ENCODE measurements at regions not wholly inside any gene's neighbourhood (a gene's known extent, or its start where the extent isn't known, plus 50 kb on each side); places are given as distances from the start of the nearest gene placed in this dataset.

- no peaks in the 10 kb centered on the region for H3K9me3 ChIP-seq
- H3K4me1 ChIP-seq = no peaks in the 10 kb centered on the region
- no peak for TF ChIP-seq CTCF (IDR thresholded peaks at IDR 0.05; ENCODE audit: low read depth, low read length)
- H3K27me3 ChIP-seq = no peaks in the 10 kb centered on the region
- no peaks in the 10 kb centered on the region for H3K36me3 ChIP-seq
- H3K4me3 ChIP-seq (ENCODE audit: low read depth, low read length) = no peak overlapping the region
- DNase-seq = no peak
Measured at GRCh38 chr16:22664132-22664531, 149.8 kb upstream of the HS3ST2 start.

GRCh38 chr16:22664561-22664997 is 149.4 kb upstream of the HS3ST2 start:
- no peak overlapping the region for H3K4me3 ChIP-seq (ENCODE audit: low read depth, low read length)
- H3K27me3 ChIP-seq = no peaks in the 10 kb centered on the region
- TF ChIP-seq CTCF (IDR thresholded peaks at IDR 0.05; ENCODE audit: low read depth, low read length) = no peak
- DNase-seq = no peak
- no peaks in the 10 kb centered on the region for H3K4me1 ChIP-seq
- H3K36me3 ChIP-seq = no peaks in the 10 kb centered on the region
- H3K9me3 ChIP-seq = no peaks in the 10 kb centered on the region

DNA sequence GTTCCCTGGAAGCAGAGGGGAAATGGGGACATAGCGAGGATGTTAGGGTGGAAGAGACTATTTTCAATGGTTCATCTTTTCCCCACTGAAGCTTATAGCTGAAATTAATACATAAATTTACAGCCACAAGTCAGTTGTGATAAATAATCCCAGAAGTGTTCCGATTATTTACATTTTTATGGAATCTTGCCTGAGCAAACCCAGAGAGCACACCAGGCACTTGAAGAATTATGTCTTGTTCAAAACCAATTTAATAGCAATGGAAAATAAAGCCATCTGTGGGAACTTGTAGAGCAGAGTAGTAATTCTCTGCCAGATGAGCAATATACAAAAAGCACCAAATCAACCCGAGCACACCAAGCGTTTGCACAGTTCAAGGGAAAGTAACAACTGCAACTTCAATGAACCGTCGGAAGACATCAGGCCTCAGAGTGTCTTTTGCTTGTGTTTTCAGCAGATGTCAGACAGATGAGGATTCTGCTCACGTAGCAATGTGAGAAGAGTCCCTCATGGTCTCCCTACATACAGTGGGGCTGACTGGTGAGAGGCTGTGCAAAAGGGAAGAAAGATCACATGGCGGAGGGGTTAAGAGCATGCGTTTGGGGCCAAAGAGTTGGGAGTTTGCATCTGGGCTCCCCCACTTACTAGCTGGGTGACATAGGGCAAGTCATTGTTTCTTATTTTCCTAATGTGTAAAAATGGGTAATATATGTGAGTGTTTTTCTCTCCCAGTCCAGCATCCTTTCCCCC is 148.7 kb upstream of the HS3ST2 start:
- no peak overlapping the region for H3K4me3 ChIP-seq (ENCODE audit: low read depth, low read length)
- no peak for DNase-seq
- H3K36me3 ChIP-seq = no peaks in the 10 kb centered on the region
- H3K4me1 ChIP-seq = no peaks in the 10 kb centered on the region
- H3K9me3 ChIP-seq = no peaks in the 10 kb centered on the region
- TF ChIP-seq CTCF (IDR thresholded peaks at IDR 0.05; ENCODE audit: low read depth, low read length) = no peak
- no peaks in the 10 kb centered on the region for H3K27me3 ChIP-seq

DNA sequence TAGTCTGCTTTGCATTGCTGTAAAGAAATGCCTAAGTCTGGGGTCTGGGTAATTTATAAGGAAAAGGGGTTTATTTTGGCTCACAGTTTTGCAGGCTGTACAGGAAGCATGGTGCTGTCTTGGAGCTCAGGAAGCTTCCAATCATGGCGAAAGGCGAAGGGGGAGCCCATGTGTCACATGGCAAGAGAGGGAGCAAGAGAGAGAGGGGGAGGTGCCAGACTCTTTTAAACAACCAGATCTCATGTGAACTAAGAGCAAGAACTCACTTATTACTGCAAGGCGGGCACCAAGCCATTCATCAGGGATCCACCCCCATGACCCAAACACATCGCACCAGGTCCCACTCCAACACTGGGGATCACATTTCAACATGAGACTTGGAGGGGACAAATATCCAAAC is 148.2 kb upstream of the HS3ST2 start:
- DNase-seq = no peak
- no peak for TF ChIP-seq CTCF (IDR thresholded peaks at IDR 0.05; ENCODE audit: low read depth, low read length)
- H3K36me3 ChIP-seq = no peaks in the 10 kb centered on the region
- H3K27me3 ChIP-seq = no peaks in the 10 kb centered on the region
- H3K4me1 ChIP-seq = no peaks in the 10 kb centered on the region
- H3K9me3 ChIP-seq = no peaks in the 10 kb centered on the region
- H3K4me3 ChIP-seq (ENCODE audit: low read depth, low read length) = no peak overlapping the region

GRCh38 chr16:22668318-22668717 is 145.6 kb upstream of the HS3ST2 start:
- no peak for TF ChIP-seq CTCF (IDR thresholded peaks at IDR 0.05; ENCODE audit: low read depth, low read length)
- no peak overlapping the region for H3K4me3 ChIP-seq (ENCODE audit: low read depth, low read length)
- no peaks in the 10 kb centered on the region for H3K4me1 ChIP-seq
- H3K27me3 ChIP-seq = no peaks in the 10 kb centered on the region
- no peaks in the 10 kb centered on the region for H3K36me3 ChIP-seq
- no peaks in the 10 kb centered on the region for H3K9me3 ChIP-seq
- no peak for DNase-seq

DNA sequence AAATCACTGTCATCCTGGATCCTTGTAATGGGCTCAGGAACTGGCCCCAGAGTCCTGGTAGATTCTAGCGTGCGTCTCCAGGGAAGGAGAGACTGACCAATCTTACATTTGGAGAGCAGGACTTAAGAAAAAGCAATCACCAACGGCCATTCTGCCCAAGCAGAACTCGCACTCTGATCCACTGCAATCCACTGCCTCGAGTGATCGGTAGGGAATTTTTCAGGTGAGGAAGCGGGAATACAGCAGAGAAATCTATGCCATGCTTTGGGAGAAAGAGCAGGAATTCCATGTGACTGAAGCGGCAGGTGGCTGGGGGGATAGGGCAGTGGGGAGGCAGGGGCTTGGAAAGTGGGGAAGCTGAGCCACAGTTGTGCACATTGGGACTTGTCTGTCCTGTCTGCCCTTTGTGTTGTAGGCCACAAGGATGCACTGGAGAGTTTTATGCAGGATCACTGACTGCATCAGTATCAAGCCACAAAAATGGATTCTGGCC is 143.9 kb upstream of the HS3ST2 start:
- DNase-seq = no peak
- Histone ChIP-seq H3K27me3 (no peaks in the 10 kb centered on the region), H3K9me3 (no peaks in the 10 kb centered on the region), H3K4me3 (ENCODE audit: low read depth, low read length) (peak overlapping the region; percentile 36; the same call in 1 of the 2 replicates), H3K4me1 (no peaks in the 10 kb centered on the region), H3K36me3 (no peaks in the 10 kb centered on the region)
- peak; percentile 25; the same call in 1 of the 2 replicates for TF ChIP-seq CTCF (IDR thresholded peaks at IDR 0.05; ENCODE audit: low read depth, low read length)

All from BE2C (cell line).